Psoas muscle (tissue), 7 donors: ENCODE measurements at regions not wholly inside any gene's neighbourhood (a gene's known extent, or its start where the extent isn't known, plus 50 kb on each side); places are given as distances from the start of the nearest gene placed in this dataset.

ENCODE experiments used
- ATAC-seq, 4 donors: fragments of 200-7000 bp; cut with Tn5 transposase; one replicate each; pipeline ENCODE4 v1.9.1; 2020; ENCODE audit warnings: moderate library complexity in 3 of 4, mild to moderate bottlenecking in 2 of 4
- DNase-seq, 2 donors: peaks; one replicate each; pipeline ENCODE4 v3.0.0-alpha.2; 2020
- H3K27ac ChIP-seq: fragments of 200-600 bp; one replicate; pipeline ENCODE4 v1.8.0; 2022
- H3K27me3 ChIP-seq, 3 donors: fragments of 200-600 bp in 1 of 3; one replicate each; pipeline versions ENCODE4 v1.6.1 to v1.8.0; 2013 to 2022; ENCODE audit warnings: low read length in 2 of 3, mild to moderate bottlenecking in 2 of 3, moderate library complexity in 1 of 3; ENCODE audit not compliant: insufficient read depth in 3 of 3
- H3K36me3 ChIP-seq, 2 donors: fragments of 200-600 bp in 1 of 2; one replicate each; pipeline versions ENCODE4 v1.6.1 to v1.8.0; 2013 to 2022; ENCODE audit warnings: low read depth in 1 of 2, mild to moderate bottlenecking in 1 of 2, moderate library complexity in 1 of 2; ENCODE audit not compliant: insufficient read depth in 1 of 2
- H3K4me1 ChIP-seq: fragments of 200-600 bp; one replicate; pipeline ENCODE4 v1.8.0; 2022
- H3K4me3 ChIP-seq: fragments of 200-600 bp; one replicate; pipeline ENCODE4 v1.8.0; 2022; ENCODE audit warnings: mild to moderate bottlenecking
- H3K9me3 ChIP-seq: fragments of 200-600 bp; one replicate; pipeline ENCODE4 v1.8.0; 2022
- CTCF ChIP-seq: fragments of 200-600 bp; IDR thresholded peaks from one replicate; pipeline ENCODE4 v1.8.0; 2022; ENCODE audit warnings: antibody characterized with exemption
- WGBS, 3 donors: extraction: QIAGEN DNeasy Blood & Tissue Kit; methylation state at CpG; one replicate each; pipeline versions ENCODE4 v1.1.6 to v1.1.7; 2013; 5-methylcytosine and 5-hydroxymethylcytosine counted together
- intact Hi-C, 2 donors: fragments of 100-400 bp; cut with DNase I; formaldehyde crosslinking; loops; one replicate each; pipeline versions ENCODE4 v1.11.0 to v1.14.2; 2022
- donor health status: healthy with polysubstance abuse.
- donor health status: DM: no; HTN: no; CAD: no; lungs with moderate emphysema.
- donor health status: Bipolar disorder and iron deficiency.
- donor health status: healthy.
- donor health status: DM: yes; HTN: yes; CAD: no.
- donor health status: DM: no; HTN: no; CAD: no.
- donor health status: DM: yes; HTN: yes; CAD: no.

- no peaks in the 10 kb centered on the region for H3K9me3 ChIP-seq
- ATAC-seq = no peak
- TF ChIP-seq CTCF = no peak
- no peaks in the 10 kb centered on the region for H3K27me3 ChIP-seq
- no peaks in the 10 kb centered on the region for H3K36me3 ChIP-seq
- no peak overlapping the region for H3K4me3 ChIP-seq
- no peak for DNase-seq
- H3K27ac ChIP-seq = no peak overlapping the region
- WGBS, 3 donors = 68 to 71% (median 68%) methylated on average over 3 of the region's 3 CpGs
- intact Hi-C loops = loop anchor here (5.0 kb wide), 2 partner anchors 115 to 600 kb away; no protein-coding TSS in a partner anchor
- no peaks in the 10 kb centered on the region for H3K4me1 ChIP-seq
Measured at GRCh38 chr10:25112016-25112415, 62.8 kb upstream of the GPR158 start.

- WGBS, 3 donors = 14 to 17% (median 14%) methylated on average over 14 of the region's 14 CpGs
- no peaks in the 10 kb centered on the region for H3K9me3 ChIP-seq
- ATAC-seq (peak; percentile 52 to 84 (median 78)), DNase-seq (peak; percentile 57 to 75)
- no peaks in the 10 kb centered on the region for H3K4me1 ChIP-seq
- intact Hi-C loops = loop anchor here (5.0 kb wide), 2 partner anchors 114 to 599 kb away; no protein-coding TSS in a partner anchor
- no peak overlapping the region for H3K4me3 ChIP-seq
- peak; percentile 71 for TF ChIP-seq CTCF
- H3K36me3 ChIP-seq = no peaks in the 10 kb centered on the region
- peaks cover 0 to 5% (median 0%) of the 10 kb centered on the region in 3 donors for H3K27me3 ChIP-seq
- H3K27ac ChIP-seq = no peak overlapping the region
Measured at GRCh38 chr10:25113191-25114035, 61.4 kb upstream of the GPR158 start.

GRCh38 chr10:25114036-25114411 lies 60.8 kb upstream of the GPR158 start:
- Histone ChIP-seq H3K27me3 (peaks cover 0 to 5% (median 0%) of the 10 kb centered on the region in 3 donors), H3K4me1 (no peaks in the 10 kb centered on the region), H3K4me3 (no peak overlapping the region), H3K27ac (no peak overlapping the region), H3K9me3 (no peaks in the 10 kb centered on the region), H3K36me3 (no peaks in the 10 kb centered on the region)
- TF ChIP-seq CTCF = no peak
- no peak for ATAC-seq
- intact Hi-C loops = loop anchor here (5.0 kb wide), 2 partner anchors 113 to 598 kb away; no protein-coding TSS in a partner anchor
- 83 to 93% (median 91%) methylated on average over 2 of the region's 2 CpGs for WGBS, 3 donors
- no peak for DNase-seq

GRCh38 chr10:25117757-25118156 lies 57.0 kb upstream of the GPR158 start:
- no peaks in the 10 kb centered on the region for H3K9me3 ChIP-seq
- no peaks in the 10 kb centered on the region for H3K4me1 ChIP-seq
- intact Hi-C loops = loop anchor here in 1 of 2 donors (1.0 kb wide), 1 partner anchor 14 kb away; no protein-coding TSS in a partner anchor
- no peak for TF ChIP-seq CTCF
- WGBS, 3 donors = 85 to 89% (median 86%) methylated on average over 6 of the region's 6 CpGs
- H3K4me3 ChIP-seq = no peak overlapping the region
- no peak for ATAC-seq
- no peaks in the 10 kb centered on the region for H3K36me3 ChIP-seq
- DNase-seq = no peak
- peaks cover 0 to 5% (median 0%) of the 10 kb centered on the region in 3 donors for H3K27me3 ChIP-seq
- H3K27ac ChIP-seq = no peak overlapping the region
